DND-41 (cell line): ENCODE measurements at regions not wholly inside any gene's neighbourhood (a gene's known extent, or its start where the extent isn't known, plus 50 kb on each side); places are given as distances from the start of the nearest gene placed in this dataset.

Experiments
- ATAC-seq: fragments of 200-7000 bp; cut with Tn5 transposase; 3 replicates; pipeline ENCODE4 v1.9.1; 2021; ENCODE audit warnings: low read depth; ENCODE audit not compliant: insufficient read depth
- DNase-seq: peaks from one replicate; pipeline ENCODE4 v3.0.0-alpha.2; 2020
- H2AFZ ChIP-seq: 2 replicates; pipeline ENCODE4 v1.6.0; 2012; ENCODE audit warnings: low read depth, low read length
- H3K27ac ChIP-seq: 2 replicates; pipeline ENCODE4 v1.5.1; 2012; ENCODE audit warnings: low read length, inconsistent platforms
- H3K27me3 ChIP-seq: fragments of 200-600 bp; sonication (generic); 2 replicates; pipeline ENCODE4 v1.6.0; 2012; ENCODE audit warnings: low read length, mild to moderate bottlenecking, inconsistent platforms; ENCODE audit not compliant: insufficient read depth, poor library complexity
- H3K36me3 ChIP-seq: 2 replicates; pipeline ENCODE4 v1.5.1; 2012; ENCODE audit warnings: low read length, inconsistent platforms; ENCODE audit not compliant: insufficient read depth
- H3K4me1 ChIP-seq: 2 replicates; pipeline ENCODE4 v1.5.1; 2012; ENCODE audit warnings: mild to moderate bottlenecking, low read length; ENCODE audit not compliant: insufficient read depth
- H3K4me2 ChIP-seq: 2 replicates; pipeline ENCODE4 v1.6.0; 2012; ENCODE audit warnings: mild to moderate bottlenecking, moderate library complexity, low read length, inconsistent platforms; ENCODE audit not compliant: insufficient read depth
- H3K4me3 ChIP-seq, 2 experiments: fragments of 200-600 bp in 1 of 2; shearing (Covaris generic) in 1 of 2; 2 replicates each; pipeline ENCODE4 v1.5.1; 2012 to 2016; ENCODE audit warnings: inconsistent platforms in 2 of 2, low read length in 2 of 2, mild to moderate bottlenecking in 2 of 2, low read depth in 1 of 2, moderate library complexity in 1 of 2
- H3K79me2 ChIP-seq: 2 replicates; pipeline ENCODE4 v1.6.0; 2012; ENCODE audit warnings: low read length, inconsistent platforms; ENCODE audit not compliant: insufficient read depth
- H3K9ac ChIP-seq: 2 replicates; pipeline ENCODE4 v1.6.0; 2012; ENCODE audit warnings: low read depth, mild to moderate bottlenecking, inconsistent platforms, low read length, moderate library complexity
- H3K9me3 ChIP-seq: 2 replicates; pipeline ENCODE4 v1.5.1; 2012; ENCODE audit warnings: low read length, moderate library complexity, mild to moderate bottlenecking, inconsistent platforms; ENCODE audit not compliant: insufficient read depth, severe bottlenecking
- H4K20me1 ChIP-seq: 2 replicates; pipeline ENCODE4 v1.6.0; 2012; ENCODE audit warnings: low read length; ENCODE audit not compliant: insufficient read depth
- CTCF ChIP-seq: IDR thresholded peaks from 2 replicates; pipeline ENCODE4 v1.5.1; 2012; ENCODE audit warnings: borderline replicate concordance, low read length, moderate library complexity, mild to moderate bottlenecking; ENCODE audit not compliant: poor library complexity, severe bottlenecking; ENCODE audit errors: extremely low read depth
- EZH2 ChIP-seq: IDR thresholded peaks from 3 replicates; pipeline ENCODE4 v1.6.1; 2012; ENCODE audit warnings: borderline replicate concordance, low read depth, mild to moderate bottlenecking, moderate library complexity, low read length, inconsistent platforms; ENCODE audit not compliant: severe bottlenecking

- ATAC-seq (no peak), DNase-seq (no peak)
- H3K4me3 ChIP-seq: no peak overlapping the region
- no peaks in the 10 kb centered on the region for H3K27me3 ChIP-seq
- H3K9me3 ChIP-seq: no peaks in the 10 kb centered on the region
- H3K27ac ChIP-seq: no peak overlapping the region
- no peak overlapping the region for H2AFZ ChIP-seq
- H3K9ac ChIP-seq: no peak overlapping the region
- no peak overlapping the region for H3K4me2 ChIP-seq
- no peaks in the 10 kb centered on the region for H3K4me1 ChIP-seq
- no peaks in the 10 kb centered on the region for H4K20me1 ChIP-seq
- no peaks in the 10 kb centered on the region for H3K79me2 ChIP-seq
- no peaks in the 10 kb centered on the region for H3K36me3 ChIP-seq
- TF ChIP-seq CTCF: no peak
- TF ChIP-seq EZH2: no peak
These were observed 77.4 kb downstream of the KLF15 start for GRCh38 chr3:126279853-126280252.

- no peak overlapping the region for H3K27ac ChIP-seq
- H3K9ac ChIP-seq: no peak overlapping the region
- peaks cover 3% of the 10 kb centered on the region for H3K27me3 ChIP-seq
- DNase-seq: no peak
- TF ChIP-seq EZH2 (no peak), CTCF (no peak)
- H3K36me3 ChIP-seq: no peaks in the 10 kb centered on the region
- H3K9me3 ChIP-seq: no peaks in the 10 kb centered on the region
- H3K79me2 ChIP-seq: no peaks in the 10 kb centered on the region
- no peak for ATAC-seq
- no peaks in the 10 kb centered on the region for H3K4me1 ChIP-seq
- H2AFZ ChIP-seq: no peak overlapping the region
- no peak overlapping the region for H3K4me3 ChIP-seq
- H3K4me2 ChIP-seq: no peak overlapping the region
- no peaks in the 10 kb centered on the region for H4K20me1 ChIP-seq
These were observed 79.4 kb downstream of the KLF15 start for GRCh38 chr3:126277629-126278378.

- Histone ChIP-seq H3K4me3 (no peak overlapping the region), H2AFZ (no peak overlapping the region), H4K20me1 (no peaks in the 10 kb centered on the region), H3K9me3 (no peaks in the 10 kb centered on the region), H3K9ac (no peak overlapping the region), H3K27ac (no peak overlapping the region), H3K36me3 (no peaks in the 10 kb centered on the region), H3K79me2 (no peaks in the 10 kb centered on the region), H3K4me1 (no peaks in the 10 kb centered on the region), H3K27me3 (peaks cover 7% of the 10 kb centered on the region), H3K4me2 (no peak overlapping the region)
- ATAC-seq (no peak), DNase-seq (no peak)
- TF ChIP-seq CTCF (no peak), EZH2 (no peak)
These were observed 81.6 kb downstream of the KLF15 start for GRCh38 chr3:126275620-126275904.
